PC-9 (cell line): ENCODE measurements at regions not wholly inside any gene's neighbourhood (a gene's known extent, or its start where the extent isn't known, plus 50 kb on each side); places are given as distances from the start of the nearest gene placed in this dataset.

Experiments used
- CTCF ChIP-seq: fragments of 200-600 bp; sonication (generic); conservative IDR thresholded peaks from 2 replicates; pipeline ENCODE4 v1.6.1; 2017; ENCODE audit warnings: mixed run types, antibody characterized with exemption, mild to moderate bottlenecking, moderate library complexity
- EZH2 ChIP-seq: fragments of 200-600 bp; sonication (generic); IDR thresholded peaks from 2 replicates; pipeline ENCODE4 v1.8.0; 2017; ENCODE audit warnings: antibody characterized with exemption, low read depth

- no peak for TF ChIP-seq CTCF
- no peak for TF ChIP-seq EZH2
These were observed 425.5 kb downstream of the BCKDHB start for GRCh38 chr6:80531681-80532619.
